ENCODE measurements at regions not wholly inside any gene's neighbourhood (a gene's known extent, or its start where the extent isn't known, plus 50 kb on each side); places are given as distances from the start of the nearest gene placed in this dataset.

DNA sequence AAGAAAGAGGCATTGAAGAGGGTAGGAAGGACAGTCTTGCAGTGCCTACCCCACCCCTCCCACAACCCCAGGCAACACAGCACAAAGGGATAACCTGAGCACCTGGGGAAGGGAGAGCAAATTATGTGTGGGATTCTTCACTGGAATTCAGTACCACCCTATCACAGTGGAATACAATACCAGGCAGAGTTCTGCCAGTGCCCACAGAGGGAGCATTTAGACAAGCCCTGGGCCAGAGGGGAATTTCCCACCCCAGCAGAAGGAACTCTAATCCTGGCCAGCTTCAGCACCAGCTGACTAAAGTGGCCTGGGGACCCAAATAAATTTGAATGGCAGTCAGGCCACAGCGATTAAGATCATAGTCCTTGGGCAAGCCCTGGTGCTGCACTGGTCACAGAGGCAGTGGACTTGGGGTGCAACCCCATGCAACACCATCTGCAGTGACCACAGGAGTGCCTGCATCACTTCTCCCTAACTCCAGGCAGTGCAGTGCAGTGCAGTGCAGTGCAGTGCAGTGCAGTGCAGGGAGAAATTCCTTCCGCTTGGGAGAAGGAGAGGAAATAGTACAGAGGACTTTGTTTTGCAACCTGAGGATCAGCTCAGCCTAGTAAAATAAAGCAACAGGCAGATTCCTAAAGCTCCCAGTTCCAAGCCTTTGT is 147.8 kb upstream of the SRD5A2 start:
- H3K9me3 ChIP-seq, result no peaks in the 10 kb centered on the region
- TF ChIP-seq, protein P1, sequence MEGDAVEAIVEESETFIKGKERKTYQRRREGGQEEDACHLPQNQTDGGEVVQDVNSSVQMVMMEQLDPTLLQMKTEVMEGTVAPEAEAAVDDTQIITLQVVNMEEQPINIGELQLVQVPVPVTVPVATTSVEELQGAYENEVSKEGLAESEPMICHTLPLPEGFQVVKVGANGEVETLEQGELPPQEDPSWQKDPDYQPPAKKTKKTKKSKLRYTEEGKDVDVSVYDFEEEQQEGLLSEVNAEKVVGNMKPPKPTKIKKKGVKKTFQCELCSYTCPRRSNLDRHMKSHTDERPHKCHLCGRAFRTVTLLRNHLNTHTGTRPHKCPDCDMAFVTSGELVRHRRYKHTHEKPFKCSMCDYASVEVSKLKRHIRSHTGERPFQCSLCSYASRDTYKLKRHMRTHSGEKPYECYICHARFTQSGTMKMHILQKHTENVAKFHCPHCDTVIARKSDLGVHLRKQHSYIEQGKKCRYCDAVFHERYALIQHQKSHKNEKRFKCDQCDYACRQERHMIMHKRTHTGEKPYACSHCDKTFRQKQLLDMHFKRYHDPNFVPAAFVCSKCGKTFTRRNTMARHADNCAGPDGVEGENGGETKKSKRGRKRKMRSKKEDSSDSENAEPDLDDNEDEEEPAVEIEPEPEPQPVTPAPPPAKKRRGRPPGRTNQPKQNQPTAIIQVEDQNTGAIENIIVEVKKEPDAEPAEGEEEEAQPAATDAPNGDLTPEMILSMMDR (IDR thresholded peaks at IDR 0.05 in 4 of 5, conservative IDR thresholded peaks at IDR 0.05 in 1 of 5), result no peak
- TF ChIP-seq POLR2A (IDR thresholded peaks at IDR 0.05), result no peak
- no peak overlapping the region for H3K4me3 ChIP-seq
- DNase-seq (no peak), ATAC-seq (no peak)
- H3K4me1 ChIP-seq, result no peaks in the 10 kb centered on the region
- no peaks in the 10 kb centered on the region for H3K27me3 ChIP-seq
- H3K36me3 ChIP-seq, result no peaks in the 10 kb centered on the region
- in situ Hi-C loops (cut with MboI; ENCODE audit: low sequenced_read_pairs in 4 of 4) (no loop called here), intact Hi-C loops (cut with DNase I; ENCODE audit: low total_unique reads) (no loop called here)
- H3K27ac ChIP-seq, result no peak overlapping the region

DNA sequence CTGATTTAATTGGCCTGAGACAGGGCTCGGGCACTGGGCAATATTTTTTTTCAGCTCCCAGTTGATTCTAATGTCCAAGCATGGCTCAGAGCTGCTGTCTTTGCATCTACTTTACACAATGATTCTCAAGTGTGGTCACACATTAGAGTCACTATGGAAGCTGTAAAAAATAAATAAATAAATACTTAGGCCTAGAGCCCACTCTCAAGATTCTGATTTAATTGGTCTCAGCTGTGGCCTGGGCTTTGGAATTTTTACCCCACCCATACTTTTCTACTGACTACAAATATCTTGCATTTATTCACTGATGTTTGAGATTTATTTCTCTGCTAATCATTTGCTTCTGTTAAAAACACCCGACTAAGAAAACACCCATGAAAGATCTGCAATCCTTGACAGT is 145.7 kb upstream of the SRD5A2 start:
- TF ChIP-seq, protein P1 (IDR thresholded peaks at IDR 0.05 in 4 of 5, conservative IDR thresholded peaks at IDR 0.05 in 1 of 5), result no peak
- no peak for TF ChIP-seq POLR2A (IDR thresholded peaks at IDR 0.05)
- no peak overlapping the region for H3K4me3 ChIP-seq
- in situ Hi-C loops (cut with MboI; ENCODE audit: low sequenced_read_pairs in 4 of 4), result no loop called here
- H3K4me1 ChIP-seq, result no peaks in the 10 kb centered on the region
- no peaks in the 10 kb centered on the region for H3K36me3 ChIP-seq
- ATAC-seq (no peak), DNase-seq (no peak)
- H3K27ac ChIP-seq, result no peak overlapping the region
- H3K27me3 ChIP-seq, result no peaks in the 10 kb centered on the region
- no peaks in the 10 kb centered on the region for H3K9me3 ChIP-seq
- intact Hi-C loops (cut with DNase I; ENCODE audit: low total_unique reads), result no loop called here

DNA sequence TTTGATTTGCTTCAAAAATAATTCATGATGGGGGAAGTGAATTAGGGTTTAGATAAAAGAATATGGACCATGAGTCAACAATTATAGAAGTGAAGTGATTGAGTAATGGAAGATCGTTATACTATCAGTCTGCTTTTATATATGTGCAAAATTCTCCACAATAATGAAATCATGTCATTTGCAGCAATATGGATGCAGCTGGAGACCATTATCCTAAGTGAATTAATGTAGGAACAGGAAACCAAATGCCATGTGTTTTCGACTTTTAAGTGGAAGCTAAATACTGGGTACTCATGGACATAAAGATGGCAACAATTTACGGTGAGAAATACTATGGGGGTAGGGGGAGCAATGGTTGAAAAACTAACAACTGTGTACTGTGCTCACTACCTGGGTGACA is 144.7 kb upstream of the SRD5A2 start:
- in situ Hi-C loops (cut with MboI; ENCODE audit: low sequenced_read_pairs in 4 of 4), result no loop called here
- H3K4me3 ChIP-seq, result no peak overlapping the region
- TF ChIP-seq, protein P1 (IDR thresholded peaks at IDR 0.05 in 4 of 5, conservative IDR thresholded peaks at IDR 0.05 in 1 of 5), result no peak
- no peak for TF ChIP-seq POLR2A (IDR thresholded peaks at IDR 0.05)
- H3K9me3 ChIP-seq, result no peaks in the 10 kb centered on the region
- no peak overlapping the region for H3K27ac ChIP-seq
- H3K27me3 ChIP-seq, result no peaks in the 10 kb centered on the region
- H3K36me3 ChIP-seq, result no peaks in the 10 kb centered on the region
- H3K4me1 ChIP-seq, result no peaks in the 10 kb centered on the region
- no peak for DNase-seq
- intact Hi-C loops (cut with DNase I; ENCODE audit: low total_unique reads), result no loop called here
- ATAC-seq, result no peak

DNA sequence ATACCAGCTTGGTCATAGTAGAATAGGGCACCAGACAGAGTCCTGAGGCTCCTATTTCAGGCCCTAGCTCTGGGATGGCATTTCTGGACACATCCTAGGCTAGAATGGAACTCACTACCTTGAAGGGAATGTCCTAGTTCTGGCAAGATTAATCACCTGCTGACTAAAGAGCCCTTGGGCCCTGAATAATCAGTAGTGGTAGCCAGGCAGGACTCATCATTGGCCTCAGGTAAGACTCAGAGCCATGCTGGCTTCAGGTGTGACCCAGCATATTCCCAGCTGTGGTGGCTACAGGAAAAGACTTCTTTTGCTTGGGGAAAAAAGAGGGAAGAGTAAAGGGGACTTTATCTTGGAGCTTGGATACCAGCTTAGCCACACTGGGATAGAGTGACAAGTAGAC is 131.0 kb upstream of the SRD5A2 start:
- intact Hi-C loops (cut with DNase I; ENCODE audit: low total_unique reads), result no loop called here
- in situ Hi-C loops (cut with MboI; ENCODE audit: low sequenced_read_pairs in 4 of 4), result no loop called here
- H3K9me3 ChIP-seq, result no peaks in the 10 kb centered on the region
- no peak overlapping the region for H3K4me3 ChIP-seq
- no peak overlapping the region for H3K27ac ChIP-seq
- DNase-seq, result no peak
- ATAC-seq, result no peak
- H3K27me3 ChIP-seq, result no peaks in the 10 kb centered on the region
- H3K4me1 ChIP-seq, result no peaks in the 10 kb centered on the region
- no peaks in the 10 kb centered on the region for H3K36me3 ChIP-seq
- no peak for TF ChIP-seq POLR2A (IDR thresholded peaks at IDR 0.05)
- TF ChIP-seq, protein P1 (IDR thresholded peaks at IDR 0.05 in 4 of 5, conservative IDR thresholded peaks at IDR 0.05 in 1 of 5), result no peak

DNA sequence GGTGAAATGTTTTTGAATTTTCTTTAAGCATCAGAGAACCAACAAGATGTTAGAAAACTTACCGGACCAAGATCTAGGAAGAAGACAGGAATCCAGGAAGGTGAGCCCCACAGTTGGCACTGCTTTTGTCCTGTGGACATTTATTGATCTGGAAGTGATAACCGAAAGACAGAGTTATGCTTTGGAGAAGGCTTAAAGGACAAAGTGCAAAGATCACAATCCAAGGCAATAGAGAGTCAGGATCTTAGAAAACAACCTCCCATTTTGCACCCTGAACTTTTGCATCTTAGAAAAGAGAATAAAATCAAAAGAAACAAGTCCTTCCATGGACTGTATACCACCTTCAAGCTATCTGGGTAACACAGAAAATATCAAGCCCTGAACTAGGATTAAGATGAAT is 129.4 kb upstream of the SRD5A2 start:
- Histone ChIP-seq H3K4me1 (no peaks in the 10 kb centered on the region), H3K27me3 (no peaks in the 10 kb centered on the region), H3K4me3 (no peak overlapping the region), H3K36me3 (no peaks in the 10 kb centered on the region), H3K9me3 (no peaks in the 10 kb centered on the region), H3K27ac (no peak overlapping the region)
- TF ChIP-seq POLR2A (IDR thresholded peaks at IDR 0.05), result no peak
- TF ChIP-seq, protein P1 (IDR thresholded peaks at IDR 0.05 in 4 of 5, conservative IDR thresholded peaks at IDR 0.05 in 1 of 5), result no peak
- in situ Hi-C loops (cut with MboI; ENCODE audit: low sequenced_read_pairs in 4 of 4) (no loop called here), intact Hi-C loops (cut with DNase I; ENCODE audit: low total_unique reads) (no loop called here)
- DNase-seq, result no peak
- no peak for ATAC-seq
